ENCODE measurements at regions not wholly inside any gene's neighbourhood (a gene's known extent, or its start where the extent isn't known, plus 50 kb on each side); places are given as distances from the start of the nearest gene placed in this dataset.

DNA sequence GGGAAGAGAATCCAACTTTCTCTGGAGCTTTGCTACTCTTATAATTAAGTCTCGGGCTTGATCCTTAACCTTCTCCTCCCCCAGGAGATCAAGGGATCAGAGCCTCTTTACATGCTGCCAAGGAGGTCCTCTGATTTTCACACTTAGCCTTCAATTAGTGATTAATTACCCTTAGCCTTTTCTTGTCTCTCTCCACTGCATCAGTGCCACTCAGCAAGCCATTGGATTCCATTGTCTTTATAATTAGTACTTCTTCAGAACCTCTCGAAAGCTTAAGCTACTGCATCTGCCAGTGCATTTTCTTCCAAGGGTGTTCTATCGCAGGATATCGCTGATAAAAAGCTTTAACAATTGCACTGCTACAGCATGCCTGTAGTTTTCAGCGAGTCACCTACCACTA lies 477.0 kb upstream of the MEIS1 start:
- ATAC-seq (ENCODE audit: insufficient number of reproducible peaks, low FRiP score, low read depth) (no peak), DNase-seq (ENCODE audit: low spot score) (no peak)
- Histone ChIP-seq H3K27ac (no peak overlapping the region), H3K36me3 (no peaks in the 10 kb centered on the region), H3K27me3 (replicated peaks; ENCODE audit: insufficient read depth) (no peaks in the 10 kb centered on the region), H3K4me3 (no peak overlapping the region), H3K9me3 (no peaks in the 10 kb centered on the region), H3K4me1 (ENCODE audit: control insufficient read depth in 1 of 2, low read depth in 2 of 2) (no peaks in the 10 kb centered on the region)
- TF ChIP-seq, protein P1, sequence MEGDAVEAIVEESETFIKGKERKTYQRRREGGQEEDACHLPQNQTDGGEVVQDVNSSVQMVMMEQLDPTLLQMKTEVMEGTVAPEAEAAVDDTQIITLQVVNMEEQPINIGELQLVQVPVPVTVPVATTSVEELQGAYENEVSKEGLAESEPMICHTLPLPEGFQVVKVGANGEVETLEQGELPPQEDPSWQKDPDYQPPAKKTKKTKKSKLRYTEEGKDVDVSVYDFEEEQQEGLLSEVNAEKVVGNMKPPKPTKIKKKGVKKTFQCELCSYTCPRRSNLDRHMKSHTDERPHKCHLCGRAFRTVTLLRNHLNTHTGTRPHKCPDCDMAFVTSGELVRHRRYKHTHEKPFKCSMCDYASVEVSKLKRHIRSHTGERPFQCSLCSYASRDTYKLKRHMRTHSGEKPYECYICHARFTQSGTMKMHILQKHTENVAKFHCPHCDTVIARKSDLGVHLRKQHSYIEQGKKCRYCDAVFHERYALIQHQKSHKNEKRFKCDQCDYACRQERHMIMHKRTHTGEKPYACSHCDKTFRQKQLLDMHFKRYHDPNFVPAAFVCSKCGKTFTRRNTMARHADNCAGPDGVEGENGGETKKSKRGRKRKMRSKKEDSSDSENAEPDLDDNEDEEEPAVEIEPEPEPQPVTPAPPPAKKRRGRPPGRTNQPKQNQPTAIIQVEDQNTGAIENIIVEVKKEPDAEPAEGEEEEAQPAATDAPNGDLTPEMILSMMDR (IDR thresholded peaks at IDR 0.05), result no peak

DNA sequence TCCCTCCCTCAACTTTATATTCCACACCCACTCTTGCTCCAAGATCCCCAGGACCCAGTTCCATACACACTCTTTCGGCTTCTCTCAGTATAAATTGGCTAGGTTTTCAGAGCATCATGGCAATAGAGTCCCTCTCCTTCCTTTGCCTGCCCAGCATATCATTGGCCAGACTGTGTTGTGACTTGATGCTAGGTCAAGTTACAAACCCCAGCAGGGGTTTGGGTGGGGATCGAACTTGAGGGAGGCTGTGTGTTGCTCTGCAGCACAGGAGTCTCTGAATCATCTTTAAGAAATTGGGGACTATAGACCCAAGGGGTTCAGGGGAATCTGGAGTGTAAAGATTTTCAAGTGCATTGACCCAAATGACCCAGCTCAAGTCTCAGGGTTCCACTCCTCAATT lies 477.5 kb upstream of the MEIS1 start:
- no peaks in the 10 kb centered on the region for H3K27me3 ChIP-seq (replicated peaks; ENCODE audit: insufficient read depth)
- H3K27ac ChIP-seq, result no peak overlapping the region
- ATAC-seq (ENCODE audit: insufficient number of reproducible peaks, low FRiP score, low read depth) (no peak), DNase-seq (ENCODE audit: low spot score) (no peak)
- no peaks in the 10 kb centered on the region for H3K9me3 ChIP-seq
- no peak overlapping the region for H3K4me3 ChIP-seq
- no peaks in the 10 kb centered on the region for H3K36me3 ChIP-seq
- no peaks in the 10 kb centered on the region for H3K4me1 ChIP-seq (ENCODE audit: control insufficient read depth in 1 of 2, low read depth in 2 of 2)
- TF ChIP-seq, protein P1 (IDR thresholded peaks at IDR 0.05), result no peak

DNA sequence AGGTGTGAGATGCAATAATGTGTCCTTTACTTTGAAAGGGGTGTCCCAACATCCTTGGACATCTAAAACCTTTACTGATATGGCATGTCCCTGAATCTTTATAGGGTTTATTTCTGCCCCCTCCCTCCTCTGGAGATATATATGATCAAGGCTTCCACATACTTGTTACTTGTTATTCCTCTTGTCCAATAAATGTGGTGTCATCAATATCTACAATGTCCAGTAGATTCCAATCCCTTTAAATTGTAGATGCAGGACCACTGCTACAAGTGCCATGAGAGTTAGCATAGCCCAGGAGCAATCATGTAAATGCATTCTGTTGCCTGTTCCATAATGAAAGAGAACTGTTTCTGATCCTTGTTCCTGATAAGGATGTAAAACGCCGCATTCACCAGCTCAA lies 479.7 kb upstream of the MEIS1 start:
- no peak for DNase-seq (ENCODE audit: low spot score)
- ATAC-seq (ENCODE audit: insufficient number of reproducible peaks, low FRiP score, low read depth), result no peak
- Histone ChIP-seq H3K4me3 (no peak overlapping the region), H3K27ac (no peak overlapping the region), H3K9me3 (no peaks in the 10 kb centered on the region), H3K4me1 (ENCODE audit: control insufficient read depth in 1 of 2, low read depth in 2 of 2) (no peaks in the 10 kb centered on the region), H3K27me3 (replicated peaks; ENCODE audit: insufficient read depth) (no peaks in the 10 kb centered on the region), H3K36me3 (no peaks in the 10 kb centered on the region)
- TF ChIP-seq, protein P1 (IDR thresholded peaks at IDR 0.05), result no peak

DNA sequence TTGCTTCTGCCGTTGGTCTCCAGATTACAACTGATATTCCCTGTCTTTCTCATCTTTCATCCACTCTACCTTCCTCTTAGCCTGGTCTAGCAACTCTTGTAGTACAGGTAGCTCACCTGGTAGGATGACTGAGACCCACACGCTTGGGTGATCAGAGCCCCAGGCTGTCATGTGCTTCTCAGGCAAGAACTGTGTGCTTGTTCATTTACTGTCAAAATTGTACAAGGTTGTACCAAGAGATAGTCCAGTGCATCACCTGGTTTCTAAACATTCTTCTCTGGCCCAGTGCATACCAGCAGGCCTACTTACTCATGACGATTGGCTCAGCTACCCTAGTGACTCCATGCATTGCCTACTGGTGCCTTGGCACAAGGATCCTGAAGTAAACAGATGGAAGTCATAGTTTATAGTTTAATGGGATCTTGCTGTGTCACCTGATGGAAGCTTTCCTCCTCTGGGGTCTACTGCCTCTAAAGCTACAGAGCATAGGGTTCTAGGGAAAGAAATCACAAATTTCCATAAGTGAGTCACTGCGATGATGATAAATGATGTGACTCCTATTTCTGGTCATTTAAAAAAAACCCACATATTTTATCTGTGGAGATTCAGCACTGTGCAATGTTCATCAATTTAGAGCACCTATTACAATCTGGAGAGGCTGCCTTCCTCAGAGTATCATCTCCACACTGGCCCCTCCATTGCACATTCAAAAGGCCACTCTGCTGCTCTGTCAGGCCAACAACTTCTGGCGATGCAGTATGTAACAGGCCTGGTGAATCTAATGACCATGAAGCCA lies 481.8 kb upstream of the MEIS1 start:
- ATAC-seq (ENCODE audit: insufficient number of reproducible peaks, low FRiP score, low read depth) (no peak), DNase-seq (ENCODE audit: low spot score) (no peak)
- Histone ChIP-seq H3K27ac (no peak overlapping the region), H3K9me3 (no peaks in the 10 kb centered on the region), H3K27me3 (replicated peaks; ENCODE audit: insufficient read depth) (no peaks in the 10 kb centered on the region), H3K4me1 (ENCODE audit: control insufficient read depth in 1 of 2, low read depth in 2 of 2) (no peaks in the 10 kb centered on the region), H3K36me3 (no peaks in the 10 kb centered on the region), H3K4me3 (no peak overlapping the region)
- TF ChIP-seq, protein P1 (IDR thresholded peaks at IDR 0.05), result no peak

DNA sequence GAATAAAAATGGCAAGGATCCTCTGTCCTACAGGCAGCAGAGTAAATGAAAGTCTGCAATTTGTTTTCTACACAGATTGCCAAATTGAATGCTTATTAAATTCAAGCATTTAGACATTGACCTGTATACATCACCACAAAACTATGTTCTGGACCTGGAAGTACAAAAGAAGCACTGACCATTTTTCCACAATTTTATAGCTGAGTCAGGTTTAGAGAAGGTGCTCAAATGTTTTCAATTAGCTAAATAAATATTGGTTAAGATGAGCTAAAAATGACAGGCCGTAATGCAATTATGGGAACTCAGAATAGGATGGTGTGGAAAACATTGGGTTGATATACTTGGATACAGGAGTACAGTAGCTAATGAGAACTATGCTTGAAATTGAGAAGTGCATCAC lies 490.7 kb upstream of the MEIS1 start:
- TF ChIP-seq, protein P1 (IDR thresholded peaks at IDR 0.05), result no peak
- Histone ChIP-seq H3K36me3 (no peaks in the 10 kb centered on the region), H3K9me3 (no peaks in the 10 kb centered on the region), H3K27me3 (replicated peaks; ENCODE audit: insufficient read depth) (no peaks in the 10 kb centered on the region), H3K4me1 (ENCODE audit: control insufficient read depth in 1 of 2, low read depth in 2 of 2) (no peaks in the 10 kb centered on the region), H3K27ac (no peak overlapping the region), H3K4me3 (no peak overlapping the region)
- ATAC-seq (ENCODE audit: insufficient number of reproducible peaks, low FRiP score, low read depth) (no peak), DNase-seq (ENCODE audit: low spot score) (no peak)
